ENCODE measurements at regions not wholly inside any gene's neighbourhood (a gene's known extent, or its start where the extent isn't known, plus 50 kb on each side); places are given as distances from the start of the nearest gene placed in this dataset.

- no peak for TF ChIP-seq POLR2A (IDR thresholded peaks at IDR 0.05; ENCODE audit: low read depth, low read length)
- no peak for TF ChIP-seq POLR2AphosphoS5 (IDR thresholded peaks at IDR 0.05; ENCODE audit: low read depth, low read length)
Measured at GRCh38 chr1:183739082-183739481, 65.8 kb upstream of the RGL1 start.

Measured in GM12892 (cell line).